ENCODE measurements at regions not wholly inside any gene's neighbourhood (a gene's known extent, or its start where the extent isn't known, plus 50 kb on each side); places are given as distances from the start of the nearest gene placed in this dataset.
"Not testable (repeated sequence)": the region's sequence is repeated elsewhere in the genome, so short reads cannot be mapped to it uniquely, and the experiment has no call there.

GRCh38 chr2:198273660-198274059, 469.3 kb downstream of the PLCL1 start:
- DNase-seq = no peak
- Histone ChIP-seq H3K4me3 (replicated peaks in 1 of 3) (no peak overlapping the region), H3K36me3 (no peaks in the 10 kb centered on the region), H3K27ac (no peak overlapping the region), H3K9me3 (no peaks in the 10 kb centered on the region), H3K27me3 (no peaks in the 10 kb centered on the region), H3K4me1 (no peaks in the 10 kb centered on the region)
- 25 to 54% methylated on average over 1 of the region's 1 CpG for WGBS, 2 donors
- intact Hi-C loops (cut with DNase I) = no loop called here
- no peak for TF ChIP-seq POLR2A (IDR thresholded peaks at IDR 0.05)
- TF ChIP-seq CTCF (IDR thresholded peaks at IDR 0.05) = no peak

DNA sequence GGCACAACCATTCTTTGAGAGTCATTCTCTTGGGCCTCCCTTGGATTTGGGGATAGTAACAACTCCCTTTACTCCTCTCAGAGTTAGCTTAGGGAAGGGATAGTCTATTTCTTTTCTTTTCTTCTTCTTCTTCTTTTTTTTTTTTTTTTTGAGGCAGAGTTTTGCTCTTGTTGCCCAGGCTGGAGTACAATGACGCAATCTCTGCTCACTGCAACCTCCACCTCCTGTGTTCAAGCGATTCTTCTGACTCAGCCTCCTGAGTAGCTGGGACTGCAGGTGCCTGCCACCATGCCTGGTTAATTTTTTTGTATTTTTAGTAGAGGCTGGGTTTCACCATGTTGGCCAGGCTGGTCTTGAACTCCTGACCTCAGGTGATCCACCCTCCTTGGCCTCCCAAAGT, 465.8 kb downstream of the PLCL1 start:
- H3K36me3 ChIP-seq; H3K27me3 ChIP-seq; H3K4me3 ChIP-seq (replicated peaks in 1 of 3); H3K4me1 ChIP-seq; H3K9me3 ChIP-seq; DNase-seq; intact Hi-C loops (cut with DNase I); H3K27ac ChIP-seq: not testable (repeated sequence)
- WGBS, 2 donors = 91 to 98% methylated on average over 2 of the region's 2 CpGs

DNA sequence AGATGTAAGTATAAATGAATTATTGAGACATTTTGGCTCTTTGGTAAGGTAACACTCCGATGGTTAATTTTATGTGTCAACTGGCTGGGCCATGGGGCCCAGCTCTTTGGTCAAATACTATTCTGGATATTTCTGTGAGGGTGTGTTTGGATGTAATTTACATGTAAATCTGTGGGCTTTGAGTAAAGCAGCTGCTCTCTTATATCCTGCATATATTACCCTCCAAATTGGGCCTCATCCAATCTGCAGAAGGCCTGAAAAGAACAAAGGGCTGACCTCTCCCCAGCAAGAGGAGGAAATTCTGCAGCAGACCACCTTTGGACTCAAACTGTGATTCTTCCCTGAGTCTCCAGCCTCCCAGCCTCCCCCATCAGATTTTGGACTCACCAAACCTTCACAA, 464.1 kb downstream of the PLCL1 start:
- H3K36me3 ChIP-seq = no peaks in the 10 kb centered on the region
- no peaks in the 10 kb centered on the region for H3K4me1 ChIP-seq
- intact Hi-C loops (cut with DNase I) = no loop called here
- H3K9me3 ChIP-seq = no peaks in the 10 kb centered on the region
- 91 to 93% methylated on average over 1 of the region's 1 CpG for WGBS, 2 donors
- no peak overlapping the region for H3K4me3 ChIP-seq (replicated peaks in 1 of 3)
- H3K27ac ChIP-seq = no peak overlapping the region
- no peaks in the 10 kb centered on the region for H3K27me3 ChIP-seq
- DNase-seq = no peak
- TF ChIP-seq CTCF (IDR thresholded peaks at IDR 0.05) (no peak), POLR2A (IDR thresholded peaks at IDR 0.05) (no peak)

GRCh38 chr2:198259496-198259895, 455.1 kb downstream of the PLCL1 start:
- no peaks in the 10 kb centered on the region for H3K9me3 ChIP-seq
- no peaks in the 10 kb centered on the region for H3K36me3 ChIP-seq
- no peaks in the 10 kb centered on the region for H3K27me3 ChIP-seq
- 91 to 96% methylated on average over 3 of the region's 3 CpGs for WGBS, 2 donors
- DNase-seq = no peak
- no peak overlapping the region for H3K4me3 ChIP-seq (replicated peaks in 1 of 3)
- intact Hi-C loops (cut with DNase I) = no loop called here
- H3K4me1 ChIP-seq = no peaks in the 10 kb centered on the region
- TF ChIP-seq CTCF (IDR thresholded peaks at IDR 0.05) (no peak), POLR2A (IDR thresholded peaks at IDR 0.05) (no peak)
- no peak overlapping the region for H3K27ac ChIP-seq

DNA sequence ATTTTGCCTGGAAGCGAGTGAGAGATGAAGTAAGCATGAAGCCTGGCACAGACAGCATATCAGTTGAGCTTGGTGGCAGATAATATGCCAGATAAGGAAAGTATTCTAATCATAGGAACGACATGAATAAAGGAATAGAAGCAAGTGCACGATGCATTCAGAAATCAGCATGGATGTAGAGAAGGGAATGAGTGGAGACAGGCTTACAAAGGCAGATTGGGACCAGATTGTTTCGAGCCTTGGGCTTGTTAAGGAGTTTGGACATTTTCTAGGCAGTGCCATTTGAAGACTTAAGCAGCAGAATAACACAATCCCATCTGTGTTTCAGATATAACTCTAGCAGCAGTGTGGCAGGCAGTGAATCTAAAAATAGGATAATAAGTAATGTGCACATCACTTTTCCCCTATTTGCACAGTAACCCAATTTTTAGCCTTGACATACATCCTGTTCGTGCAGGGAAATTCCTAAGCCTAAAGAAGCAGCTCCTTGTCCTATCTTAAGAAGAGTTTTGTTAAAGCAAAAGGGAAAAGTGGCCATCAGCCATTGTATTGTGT, 450.2 kb downstream of the PLCL1 start:
- H3K27me3 ChIP-seq = no peaks in the 10 kb centered on the region
- TF ChIP-seq CTCF (IDR thresholded peaks at IDR 0.05) (no peak), POLR2A (IDR thresholded peaks at IDR 0.05) (no peak)
- no peak overlapping the region for H3K27ac ChIP-seq
- 73% methylated on average over 5 of the region's 5 CpGs for WGBS, 2 donors
- no peak for DNase-seq
- H3K4me3 ChIP-seq (replicated peaks in 1 of 3) = no peak overlapping the region
- no peaks in the 10 kb centered on the region for H3K4me1 ChIP-seq
- no peaks in the 10 kb centered on the region for H3K36me3 ChIP-seq
- intact Hi-C loops (cut with DNase I) = no loop called here
- H3K9me3 ChIP-seq = no peaks in the 10 kb centered on the region

GRCh38 chr2:198253995-198254394, 449.6 kb downstream of the PLCL1 start:
- H3K27ac ChIP-seq = no peak overlapping the region
- intact Hi-C loops (cut with DNase I) = no loop called here
- H3K36me3 ChIP-seq = no peaks in the 10 kb centered on the region

More at GRCh38 chr2:198253995-198254394, 449.6 kb downstream of the PLCL1 start:
- Histone ChIP-seq H3K27me3 (no peaks in the 10 kb centered on the region), H3K4me3 (replicated peaks in 1 of 3) (no peak overlapping the region), H3K4me1 (no peaks in the 10 kb centered on the region), H3K9me3 (no peaks in the 10 kb centered on the region)
- no peak for DNase-seq
- TF ChIP-seq CTCF (IDR thresholded peaks at IDR 0.05) (no peak), POLR2A (IDR thresholded peaks at IDR 0.05) (no peak)

All from thyroid gland (tissue), 4 donors.